GM21360 (cell line): ENCODE measurements at regions not wholly inside any gene's neighbourhood (a gene's known extent, or its start where the extent isn't known, plus 50 kb on each side); places are given as distances from the start of the nearest gene placed in this dataset.

ENCODE experiments used
- ATAC-seq: cut with Tn5 transposase; IDR thresholded peaks from one replicate; pipeline ENCODE4 v1.9.1; 2021; ENCODE audit warnings: mild to moderate bottlenecking, moderate library complexity; ENCODE audit not compliant: unreplicated experiment

DNA sequence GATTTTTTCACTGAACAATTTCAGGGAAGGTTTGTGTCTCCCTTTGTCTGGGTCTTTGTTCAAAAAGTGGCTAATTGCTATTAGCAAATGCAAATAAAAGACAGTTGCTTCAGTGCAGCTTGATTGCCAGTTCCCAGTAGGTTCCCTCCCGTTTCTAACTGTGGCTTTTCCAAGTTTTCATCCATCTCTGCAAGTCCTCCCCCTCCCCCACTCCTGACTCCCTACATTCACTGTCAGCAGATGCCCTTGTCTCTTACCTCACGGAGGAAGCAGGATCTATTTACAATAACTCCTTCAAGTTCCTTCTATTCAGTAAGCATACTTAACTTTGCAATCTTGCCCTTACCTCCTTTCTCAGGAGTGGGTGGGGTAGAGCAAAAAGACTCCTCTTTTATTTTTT lies 55.4 kb upstream of the SCEL start:
- no peak for ATAC-seq

DNA sequence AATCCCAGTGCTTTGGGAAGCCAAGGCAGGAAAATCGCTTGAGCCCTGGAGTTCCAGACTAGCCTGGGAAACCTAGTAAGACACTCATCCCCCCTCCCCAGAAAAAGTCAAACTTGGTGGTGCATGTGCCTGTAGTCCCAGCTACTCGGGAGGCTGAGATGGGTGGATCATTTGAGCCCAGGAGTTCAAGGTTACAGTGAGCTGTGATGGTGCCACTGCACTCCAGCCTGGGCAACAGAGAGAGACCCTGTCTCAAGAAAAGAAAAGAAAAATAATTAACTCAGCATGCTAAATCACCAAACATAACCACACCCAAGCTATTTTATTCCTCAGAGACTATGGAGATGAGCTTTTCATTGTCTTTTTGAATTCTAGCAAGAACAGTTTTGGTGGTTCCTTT lies 56.2 kb upstream of the SCEL start:
- ATAC-seq: no peak

DNA sequence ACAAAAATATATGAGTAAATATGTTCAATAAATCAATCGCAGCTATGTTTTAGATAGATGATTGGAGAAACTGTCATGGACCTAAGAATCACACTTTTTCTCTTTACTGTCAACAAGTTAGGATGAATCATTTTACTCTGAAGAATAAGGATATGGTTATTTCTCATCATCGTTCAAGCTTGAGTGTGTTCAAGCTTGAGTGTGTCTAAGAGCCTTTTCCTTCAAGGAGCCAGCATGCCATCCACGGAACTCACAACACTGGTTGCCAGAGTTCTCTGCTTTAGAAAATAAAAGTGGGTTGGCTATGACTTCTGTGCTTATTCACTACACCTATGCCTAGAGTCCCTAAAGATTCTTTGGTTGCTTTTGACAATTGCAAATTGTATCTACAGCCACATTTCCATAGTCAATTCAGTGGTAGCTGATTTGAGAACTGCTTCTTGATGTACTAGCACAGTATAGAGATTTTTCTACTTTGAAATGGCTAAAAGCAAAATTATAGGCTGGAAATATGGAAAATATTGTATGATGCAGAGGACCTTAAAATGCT lies 58.1 kb upstream of the SCEL start:
- ATAC-seq: no peak

DNA sequence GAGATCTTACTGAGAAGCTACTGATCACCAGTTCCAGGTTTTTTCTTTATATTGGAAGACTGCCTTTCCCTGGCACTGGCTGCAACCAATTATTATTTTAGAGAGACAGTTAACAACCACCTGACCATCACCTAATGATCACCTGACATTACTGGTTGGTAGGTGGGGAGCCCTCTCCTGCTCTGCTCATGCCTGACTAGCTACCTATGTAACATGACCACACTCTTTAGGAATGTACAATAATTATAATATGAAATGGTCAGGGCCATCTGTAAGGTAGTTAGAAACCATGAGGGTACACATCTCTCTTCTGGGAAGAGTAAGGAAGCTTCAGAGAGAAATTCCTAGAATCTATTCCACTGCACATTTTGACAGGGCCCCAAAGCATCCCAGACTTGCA lies 59.0 kb upstream of the SCEL start:
- ATAC-seq: no peak

DNA sequence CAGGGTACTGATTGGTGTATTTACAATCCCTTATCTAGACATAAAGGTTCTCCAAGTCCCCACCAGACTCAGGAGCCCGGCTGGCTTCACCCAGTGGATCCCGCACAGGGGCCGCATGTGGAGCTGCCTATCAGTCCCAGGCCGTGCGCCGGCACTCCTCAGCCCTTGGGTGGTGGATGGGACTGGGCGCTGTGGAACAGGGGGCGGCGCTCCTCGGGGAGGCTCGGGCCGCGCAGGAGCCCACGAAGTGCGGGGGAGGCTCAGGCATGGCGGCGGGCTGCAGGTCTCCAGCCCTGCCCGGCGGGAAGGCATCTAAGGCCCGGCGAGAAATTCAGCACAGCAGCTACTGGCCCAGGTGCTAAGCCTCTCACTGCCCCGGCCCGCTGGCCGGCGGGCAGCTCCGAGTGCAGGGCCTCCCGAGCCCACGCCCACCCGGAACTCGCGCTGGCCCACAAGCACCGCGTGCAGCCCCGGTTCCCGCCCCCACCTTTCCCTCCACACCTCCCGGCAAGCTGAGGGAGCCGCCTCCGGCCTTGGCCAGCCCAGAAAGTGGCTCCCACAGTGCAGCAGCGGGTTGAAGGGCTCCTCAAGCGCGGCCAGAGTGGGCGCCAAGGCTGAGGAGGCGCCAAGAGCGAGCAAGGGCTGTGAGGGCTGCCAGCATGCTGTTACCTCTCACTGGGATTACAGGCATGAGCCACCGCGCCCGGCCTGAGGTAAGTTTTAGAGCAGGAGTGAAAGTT lies 60.0 kb upstream of the SCEL start:
- ATAC-seq: no peak

DNA sequence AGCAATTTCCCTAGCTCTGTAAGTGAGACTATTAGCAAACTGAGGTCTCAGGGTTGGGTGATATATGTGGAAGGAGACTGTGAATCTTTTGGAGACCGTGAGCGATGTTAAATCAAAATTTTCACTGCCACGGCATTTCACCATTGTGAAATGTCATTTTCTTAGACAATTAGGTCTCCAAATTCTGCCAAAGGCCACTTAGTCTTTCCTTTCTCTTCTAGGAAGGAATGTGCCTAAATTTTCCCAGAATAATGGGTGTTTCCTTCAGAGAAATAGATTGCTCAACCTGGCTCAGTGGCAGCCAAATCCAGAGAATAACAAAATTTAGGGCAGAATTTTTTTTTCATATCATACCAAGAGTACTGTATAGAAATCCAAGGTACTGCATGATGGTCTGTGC lies 64.5 kb upstream of the SCEL start:
- ATAC-seq: no peak

DNA sequence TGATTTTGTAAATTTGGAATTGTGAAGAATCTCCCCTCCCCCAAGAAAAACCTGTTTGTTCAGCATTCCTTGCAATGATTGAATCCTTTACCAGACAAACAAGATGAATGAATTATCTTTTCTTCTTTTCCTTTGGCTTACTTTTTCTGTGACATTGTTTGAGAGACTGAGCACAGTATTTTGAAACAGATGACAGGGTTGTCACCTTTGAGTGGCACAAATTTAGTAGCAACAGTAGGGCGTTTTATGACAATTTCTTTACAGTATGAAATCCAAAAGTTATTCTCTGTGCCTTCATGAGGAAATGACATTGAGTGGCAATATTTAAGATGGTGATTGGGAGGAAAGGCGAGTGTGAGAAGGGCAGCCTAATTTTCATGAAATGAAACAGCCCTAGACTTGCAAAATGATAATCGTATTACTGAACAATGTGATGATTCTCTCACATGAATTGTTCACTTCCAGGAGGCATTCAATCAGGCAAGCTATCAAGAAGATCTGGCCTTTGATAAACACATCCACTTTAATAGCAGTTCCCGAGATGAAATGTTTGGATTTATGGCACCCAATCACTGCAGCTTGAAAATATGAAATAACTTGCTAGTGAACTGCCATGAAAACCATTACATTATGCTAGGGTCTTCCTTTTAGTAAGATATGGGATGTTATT lies 68.6 kb upstream of the SCEL start:
- no peak for ATAC-seq

DNA sequence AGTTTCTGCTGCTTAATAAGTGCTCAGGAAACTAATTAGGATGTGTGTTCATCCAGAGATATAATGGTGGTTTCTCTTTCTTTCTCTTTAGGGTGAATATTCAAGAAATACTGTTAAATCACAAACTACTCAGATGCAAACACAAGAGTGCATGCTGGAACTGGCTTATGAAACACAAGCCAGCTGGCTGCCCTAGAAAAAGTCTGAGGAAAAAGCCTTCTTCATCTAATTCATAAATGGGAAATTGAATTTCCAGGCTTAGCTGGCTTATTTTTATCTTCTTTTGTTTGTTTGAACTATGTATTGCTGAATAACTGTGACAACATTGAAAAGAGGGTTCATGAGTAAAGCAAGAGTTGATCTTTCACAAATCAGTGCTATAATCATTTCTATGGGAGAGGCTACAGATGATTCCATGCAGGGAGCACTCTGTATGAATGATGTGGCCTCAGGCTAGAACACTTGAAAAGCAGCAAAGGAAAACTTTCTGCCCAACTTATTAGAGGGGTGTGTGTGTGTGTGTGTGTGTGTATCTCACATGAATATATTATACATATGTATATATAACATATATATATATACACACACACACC lies 69.8 kb upstream of the SCEL start:
- ATAC-seq: no peak

DNA sequence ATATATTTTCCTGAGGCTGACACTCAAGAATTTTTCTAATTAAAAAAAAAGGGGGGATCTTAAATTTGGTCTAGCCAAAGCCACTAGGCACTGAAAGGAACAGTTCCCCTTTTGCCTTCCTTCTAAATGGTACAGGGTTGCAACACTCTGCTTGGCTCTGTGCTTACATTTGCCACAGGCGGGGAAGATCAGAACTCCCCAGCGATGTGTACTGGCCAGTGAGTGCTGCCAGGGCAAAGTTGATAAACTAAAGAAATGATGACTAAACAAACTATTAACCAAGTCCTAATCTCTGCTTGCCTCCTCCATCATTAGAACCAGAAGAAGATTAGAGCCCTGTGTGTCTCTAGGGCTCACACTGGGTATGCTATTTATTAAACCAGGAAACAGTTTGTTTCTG lies 75.3 kb upstream of the SCEL start:
- ATAC-seq: peak; percentile 87

DNA sequence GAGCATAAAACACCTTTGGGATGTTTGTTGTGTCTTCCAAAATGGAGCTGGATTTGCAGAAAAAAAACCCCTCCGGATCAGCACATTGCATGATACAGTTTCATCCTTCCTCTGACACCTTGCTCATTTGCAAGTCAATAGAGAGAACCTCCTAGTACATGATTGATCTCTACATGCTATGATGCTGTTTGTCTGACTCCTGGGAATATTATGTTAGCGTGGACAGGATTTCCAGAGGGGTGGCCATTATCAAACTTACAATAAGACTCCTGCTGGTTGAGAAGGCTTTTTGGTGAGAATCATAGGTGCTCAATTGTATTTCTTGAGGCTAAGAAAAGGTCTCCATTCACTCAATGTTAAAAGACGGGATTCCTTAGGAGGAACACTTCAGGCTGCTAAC lies 75.9 kb upstream of the SCEL start:
- ATAC-seq: no peak

DNA sequence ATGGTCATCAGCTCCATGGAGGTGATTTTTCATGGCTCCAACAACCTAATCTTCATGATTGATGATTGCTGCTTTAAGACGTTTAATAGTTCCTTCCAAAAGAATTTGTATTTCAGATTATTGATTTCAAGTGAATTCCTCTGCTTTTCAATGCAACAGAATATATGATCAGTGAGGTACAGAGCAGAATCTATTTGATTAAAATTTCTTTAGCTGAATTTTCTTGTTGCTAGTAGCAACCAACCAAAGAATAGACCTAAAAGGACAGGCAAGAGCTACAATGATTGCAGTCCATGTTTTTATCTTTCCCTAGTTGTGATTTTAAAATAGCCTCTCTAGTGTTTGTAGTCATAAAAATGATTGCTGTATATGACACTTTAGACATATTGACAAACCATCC lies 76.8 kb upstream of the SCEL start:
- no peak for ATAC-seq

DNA sequence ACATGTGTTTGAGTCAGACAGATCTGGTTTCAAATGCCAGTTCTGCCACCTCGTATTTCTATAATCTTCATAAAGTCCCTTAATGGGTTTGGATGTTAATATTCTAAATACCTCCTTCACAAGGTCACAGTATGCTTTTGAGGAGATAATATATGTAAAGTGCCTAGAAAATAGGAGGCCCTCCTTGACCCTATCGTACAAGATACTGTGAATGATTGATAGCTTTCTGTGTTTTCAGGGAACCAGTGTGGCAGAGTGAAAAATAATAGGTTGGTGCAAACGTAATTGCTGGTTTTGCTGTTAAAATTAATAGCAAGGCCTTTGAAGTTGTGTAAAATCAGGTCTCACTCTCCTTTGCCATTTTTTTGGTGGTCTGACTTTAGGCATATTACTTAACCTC lies 77.5 kb upstream of the SCEL start:
- no peak for ATAC-seq

DNA sequence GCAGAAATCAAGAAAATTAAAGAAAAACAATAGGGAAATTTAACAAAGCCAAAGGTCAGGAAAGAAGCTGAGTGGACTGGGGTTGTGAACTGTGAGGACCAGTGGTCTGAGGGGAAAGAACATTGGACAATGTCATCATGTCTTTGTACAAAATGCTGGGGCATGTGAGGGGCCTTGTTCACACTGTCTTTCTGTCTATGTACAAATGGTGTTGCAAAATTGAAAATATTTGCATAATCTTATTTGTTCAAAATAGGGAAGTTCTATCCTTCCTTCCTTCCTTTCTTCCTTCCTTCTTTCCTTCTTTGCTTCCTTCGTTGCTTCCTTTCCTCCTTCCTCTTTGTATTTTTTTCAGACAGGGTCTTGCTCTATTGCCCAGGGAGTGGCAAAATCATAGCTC lies 79.2 kb upstream of the SCEL start:
- ATAC-seq: no peak

DNA sequence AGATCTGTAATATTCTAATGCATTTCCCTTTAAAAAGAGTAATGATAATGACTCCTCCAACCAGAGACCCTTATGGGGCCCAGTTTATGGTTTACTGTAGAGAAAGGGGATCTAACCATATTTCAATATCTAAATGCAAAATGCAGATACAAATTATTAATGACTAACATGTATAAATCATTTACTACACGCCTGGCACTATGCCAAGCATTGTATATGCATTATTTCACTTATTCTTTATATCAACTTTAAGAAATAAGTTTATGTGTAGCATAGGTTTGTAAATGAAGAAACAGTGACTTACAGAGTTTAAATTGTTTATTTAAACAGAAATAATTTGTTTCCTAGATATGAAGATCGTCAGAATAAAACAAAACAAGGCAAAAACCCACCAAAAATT lies 86.2 kb upstream of the SCEL start:
- ATAC-seq: no peak

DNA sequence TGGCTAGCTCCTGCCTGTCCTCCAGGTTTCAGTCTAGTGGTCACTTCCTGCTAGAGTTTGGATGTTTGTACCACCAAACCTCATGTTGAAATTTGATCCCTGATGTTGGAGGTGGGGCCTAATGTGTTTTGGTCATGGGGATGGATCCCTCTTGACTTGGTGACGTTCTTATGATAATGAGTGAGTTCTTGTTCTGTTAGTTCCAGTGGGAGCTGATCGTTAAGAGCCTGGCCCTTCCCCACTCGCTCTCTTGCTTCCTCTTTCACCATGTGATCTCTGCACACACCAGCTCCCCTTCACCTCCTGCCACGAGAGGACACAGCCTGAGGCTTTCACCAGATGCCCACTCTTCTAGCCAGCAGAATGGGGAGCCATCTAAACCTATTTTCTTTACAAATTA lies 86.8 kb upstream of the SCEL start:
- no peak for ATAC-seq

DNA sequence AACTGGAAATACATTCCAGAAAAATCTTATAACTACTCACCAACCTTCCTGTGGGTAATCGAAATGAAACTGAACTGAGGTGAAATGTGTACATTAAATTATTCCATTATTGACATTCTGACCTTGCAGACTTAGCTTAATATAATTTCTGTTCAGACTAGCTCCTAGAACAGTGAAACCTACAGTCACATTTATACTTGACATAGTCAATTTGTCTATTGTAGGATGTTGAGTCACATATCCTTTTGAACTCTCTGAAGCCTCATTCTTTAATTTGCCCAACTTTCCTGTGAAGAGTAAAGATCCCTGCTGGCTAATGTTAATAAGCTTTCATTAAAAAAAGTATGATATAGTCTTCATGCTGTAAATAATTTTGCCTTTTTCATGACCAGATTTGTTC lies 92.0 kb upstream of the SCEL start:
- no peak for ATAC-seq

DNA sequence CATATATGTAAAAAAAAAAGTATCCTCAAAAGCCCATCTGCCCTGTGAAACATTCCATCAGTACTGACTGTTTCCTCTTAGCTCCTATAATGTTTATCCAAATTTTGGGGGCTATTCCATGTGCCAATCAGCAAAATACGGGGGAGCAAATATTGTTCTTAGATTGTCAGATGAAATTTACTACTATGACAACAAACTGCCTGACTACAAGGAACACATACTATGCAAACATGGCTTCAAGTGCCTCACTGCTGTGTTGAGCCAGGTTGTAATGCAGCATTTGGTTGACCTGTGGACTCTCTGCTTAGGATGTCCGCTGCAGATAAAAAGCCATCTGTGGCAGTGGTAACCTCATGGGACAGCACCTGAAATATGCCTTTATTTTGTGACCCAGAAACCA lies 98.2 kb upstream of the SCEL start:
- ATAC-seq: no peak

DNA sequence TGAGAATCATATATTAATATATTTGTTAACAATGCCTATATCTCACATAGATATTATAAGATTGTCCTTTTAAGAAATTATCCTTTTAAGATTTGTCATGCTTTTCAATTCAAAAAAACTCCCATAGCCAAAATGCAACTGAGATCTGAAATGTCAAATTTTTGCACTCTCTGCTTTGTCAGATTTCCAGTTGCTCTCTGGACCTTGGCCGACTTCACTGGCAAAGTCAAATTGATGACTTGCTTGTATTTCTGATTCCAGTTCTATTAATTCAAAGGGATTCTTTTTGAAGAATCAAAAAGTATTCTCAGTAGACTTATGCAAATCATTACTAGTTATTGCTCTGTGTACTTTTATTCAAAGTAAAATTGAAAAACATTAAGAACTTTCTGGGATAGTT lies 101.2 kb upstream of the SCEL start:
- no peak for ATAC-seq

DNA sequence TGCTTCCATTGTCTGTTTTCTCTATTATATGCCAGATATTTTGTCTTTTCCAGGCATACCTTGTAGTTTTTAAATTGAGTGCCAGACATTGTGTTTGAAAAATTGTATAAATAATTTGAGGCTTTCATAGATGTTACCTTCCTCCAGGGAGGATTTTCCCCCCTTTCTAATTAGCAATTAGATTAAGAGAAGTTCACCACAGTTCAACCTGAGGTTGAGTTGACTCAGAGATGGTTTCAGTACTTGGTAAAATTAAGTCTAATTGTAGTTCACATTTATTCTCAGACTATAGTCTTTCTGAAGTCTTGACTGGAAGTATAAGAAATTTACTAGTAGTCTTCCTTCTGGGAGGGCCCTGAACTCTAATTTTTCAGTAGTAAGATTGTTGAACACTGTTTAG lies 104.1 kb upstream of the SCEL start:
- ATAC-seq: no peak

DNA sequence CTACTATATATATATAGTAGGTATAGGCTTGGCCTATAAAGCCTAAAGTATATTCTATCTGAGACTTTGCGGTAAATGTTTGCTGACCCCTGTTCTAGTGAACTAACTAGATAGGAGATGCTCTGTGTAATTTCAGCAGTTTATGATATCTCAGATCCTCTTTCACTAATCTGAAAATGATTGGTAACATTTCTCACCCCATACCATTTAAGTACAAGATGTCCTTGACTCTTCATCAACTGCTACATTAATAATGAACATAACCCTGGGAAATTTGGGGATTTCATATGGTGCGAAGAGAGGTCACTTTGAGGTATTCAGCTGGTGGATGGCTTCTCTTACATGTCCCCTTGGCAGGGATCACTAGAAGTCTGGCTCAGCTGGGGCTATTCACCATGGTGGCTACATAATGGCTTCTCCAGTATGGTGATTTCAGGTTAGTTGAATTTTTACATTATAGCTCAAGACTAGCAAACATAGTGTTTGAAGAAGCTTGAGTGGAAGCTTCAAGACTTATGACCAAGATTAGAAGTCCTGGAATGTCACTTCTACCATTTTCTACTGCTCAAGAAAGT lies 103.6 kb upstream of the MYCBP2 start:
- peak; percentile 41 for ATAC-seq

DNA sequence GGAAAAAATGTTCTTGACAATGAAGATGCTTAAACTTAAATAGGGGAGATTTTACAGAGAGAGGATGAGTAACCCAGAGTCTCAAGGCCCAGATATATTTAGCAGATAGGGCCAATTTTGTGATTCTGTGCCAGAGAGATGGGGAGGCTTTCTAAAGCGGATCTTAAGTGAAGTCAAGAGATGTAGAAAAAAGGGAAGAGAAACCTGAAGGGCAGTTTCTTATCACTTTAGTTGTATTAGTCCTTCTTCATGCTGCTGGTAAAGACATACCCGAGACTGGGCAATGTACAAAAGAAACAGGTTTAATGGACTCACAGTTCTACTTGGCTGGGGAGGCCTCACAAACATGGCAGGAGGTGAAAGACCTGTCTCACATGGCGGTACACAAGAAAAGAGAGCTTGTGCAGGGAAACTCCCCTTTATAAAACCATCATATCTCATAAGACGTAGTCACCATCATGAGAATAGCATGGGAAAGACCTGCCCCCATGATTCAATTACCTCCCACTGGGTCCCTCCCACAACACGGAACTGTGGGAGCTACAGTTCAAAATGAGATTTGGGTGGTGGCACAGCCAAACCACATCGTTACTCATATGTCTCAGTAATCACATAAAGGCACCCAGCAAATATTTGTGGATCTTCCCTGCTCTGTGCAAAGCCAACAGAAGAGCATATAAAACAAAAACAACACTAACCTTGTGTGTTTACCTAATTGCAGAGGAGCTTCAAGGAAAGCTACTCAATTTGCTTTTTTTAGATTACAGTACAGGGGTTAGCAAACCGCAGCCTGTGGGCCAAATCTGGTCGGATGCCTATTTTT lies 102.6 kb upstream of the MYCBP2 start:
- ATAC-seq: peak; percentile 70
